Tibial nerve (tissue), 4 donors: ENCODE measurements at regions not wholly inside any gene's neighbourhood (a gene's known extent, or its start where the extent isn't known, plus 50 kb on each side); places are given as distances from the start of the nearest gene placed in this dataset.

Source experiments
- DNase-seq, 2 donors: peaks; one replicate each; pipeline ENCODE4 v3.0.0-alpha.2; 2019; ENCODE audit warnings: low spot score in 2 of 2
- H3K27ac ChIP-seq, 4 donors: fragments of 200-600 bp; sonication (generic) in 3 of 4; one replicate each; pipeline ENCODE4 v1.5.1; 2017 to 2019; ENCODE audit warnings: mild to moderate bottlenecking in 1 of 4
- H3K27me3 ChIP-seq, 2 donors: fragments of 200-600 bp; sonication (generic) in 1 of 2; one replicate each; pipeline versions ENCODE4 v1.5.1 to v1.6.0; 2017 to 2019
- H3K36me3 ChIP-seq, 3 donors: fragments of 200-600 bp; sonication (generic); one replicate each; pipeline ENCODE4 v1.5.1; 2018 to 2019
- H3K4me1 ChIP-seq, 4 donors: fragments of 200-600 bp; sonication (generic) in 3 of 4; one replicate each; pipeline ENCODE4 v1.5.1; 2017 to 2019
- H3K4me3 ChIP-seq, 4 donors: fragments of 200-600 bp; sonication (generic) in 3 of 4; one replicate each; pipeline ENCODE4 v1.5.1; 2017 to 2019; ENCODE audit warnings: mild to moderate bottlenecking in 1 of 4, moderate library complexity in 1 of 4
- H3K9me3 ChIP-seq, 4 donors: fragments of 200-600 bp; sonication (generic) in 3 of 4; one replicate each; pipeline ENCODE4 v1.5.1; 2017 to 2019
- EP300 ChIP-seq, 2 donors: sonication (generic); formaldehyde crosslinking; IDR thresholded peaks; one replicate each; pipeline ENCODE4 v1.6.1; 2017; ENCODE audit warnings: antibody characterized with exemption in 2 of 2, mild to moderate bottlenecking in 1 of 2
- POLR2A ChIP-seq, 2 donors: fragments of 450-650 bp; IDR thresholded peaks; one replicate each; pipeline ENCODE4 v1.6.1; 2017; ENCODE audit warnings: antibody characterized with exemption in 2 of 2, mild to moderate bottlenecking in 2 of 2, moderate library complexity in 2 of 2
- WGBS, 2 donors: methylation state at CpG; one replicate each; pipeline ENCODE4 v1.1.5; 2018; 5-methylcytosine and 5-hydroxymethylcytosine counted together
- TF ChIP-seq, protein P1 (sequence below), 5 experiments: fragments of 200-600 bp in 3 of 5; fragments of 450-650 bp in 2 of 5; sonication (generic) in 3 of 5; IDR thresholded peaks; one replicate each; pipeline ENCODE4 v1.5.1; 2016 to 2019; ENCODE audit warnings: antibody characterized with exemption in 5 of 5, mild to moderate bottlenecking in 3 of 5, moderate library complexity in 2 of 5

DNA sequence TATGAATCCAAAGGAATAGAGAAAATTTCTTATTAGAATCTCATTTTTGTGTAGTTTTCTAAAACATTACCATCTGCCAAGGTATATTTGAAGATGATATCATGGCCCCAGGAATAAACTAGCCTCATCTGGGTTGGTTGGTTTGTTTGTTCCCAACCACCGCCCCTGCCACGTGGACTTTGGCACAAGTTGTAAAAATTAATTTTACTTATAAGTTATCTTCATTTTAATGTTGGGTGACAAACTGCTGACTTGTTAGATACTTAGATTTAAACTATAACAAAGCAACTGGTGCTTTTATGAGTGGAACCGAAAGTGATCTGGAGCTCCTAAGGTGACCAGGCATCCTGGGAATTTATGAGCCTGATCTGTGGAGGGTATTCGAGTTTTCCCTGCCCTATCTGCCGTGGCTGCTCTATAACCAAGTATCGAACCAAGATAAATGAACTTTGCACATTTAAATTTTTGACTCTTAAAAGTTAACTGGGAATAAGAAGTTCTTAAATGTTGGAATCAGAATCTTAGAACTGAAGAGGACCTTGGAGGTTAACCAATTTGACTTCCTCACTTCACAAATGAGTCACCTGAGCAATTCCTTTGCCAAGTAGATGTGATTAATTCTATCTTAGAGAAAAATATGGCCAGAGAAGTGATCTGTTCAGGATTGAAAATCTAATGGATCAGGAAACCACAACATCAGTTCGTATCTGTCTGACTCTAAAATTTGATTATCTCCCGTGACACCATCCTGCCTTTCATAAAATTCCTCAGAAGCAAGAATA is 129.1 kb upstream of the ARHGAP42 start:
- WGBS, 2 donors: 79 to 82% methylated on average over 8 of the region's 8 CpGs
- Histone ChIP-seq H3K4me3 (no peak overlapping the region), H3K36me3 (no peaks in the 10 kb centered on the region), H3K4me1 (peaks cover 0 to 38% (median 7%) of the 10 kb centered on the region in 4 donors), H3K27ac (no peak overlapping the region), H3K27me3 (no peaks in the 10 kb centered on the region), H3K9me3 (no peaks in the 10 kb centered on the region)
- TF ChIP-seq, protein P1, sequence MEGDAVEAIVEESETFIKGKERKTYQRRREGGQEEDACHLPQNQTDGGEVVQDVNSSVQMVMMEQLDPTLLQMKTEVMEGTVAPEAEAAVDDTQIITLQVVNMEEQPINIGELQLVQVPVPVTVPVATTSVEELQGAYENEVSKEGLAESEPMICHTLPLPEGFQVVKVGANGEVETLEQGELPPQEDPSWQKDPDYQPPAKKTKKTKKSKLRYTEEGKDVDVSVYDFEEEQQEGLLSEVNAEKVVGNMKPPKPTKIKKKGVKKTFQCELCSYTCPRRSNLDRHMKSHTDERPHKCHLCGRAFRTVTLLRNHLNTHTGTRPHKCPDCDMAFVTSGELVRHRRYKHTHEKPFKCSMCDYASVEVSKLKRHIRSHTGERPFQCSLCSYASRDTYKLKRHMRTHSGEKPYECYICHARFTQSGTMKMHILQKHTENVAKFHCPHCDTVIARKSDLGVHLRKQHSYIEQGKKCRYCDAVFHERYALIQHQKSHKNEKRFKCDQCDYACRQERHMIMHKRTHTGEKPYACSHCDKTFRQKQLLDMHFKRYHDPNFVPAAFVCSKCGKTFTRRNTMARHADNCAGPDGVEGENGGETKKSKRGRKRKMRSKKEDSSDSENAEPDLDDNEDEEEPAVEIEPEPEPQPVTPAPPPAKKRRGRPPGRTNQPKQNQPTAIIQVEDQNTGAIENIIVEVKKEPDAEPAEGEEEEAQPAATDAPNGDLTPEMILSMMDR (IDR thresholded peaks at IDR 0.05): no peak
- TF ChIP-seq EP300 (IDR thresholded peaks at IDR 0.05): no peak
- DNase-seq: no peak

DNA sequence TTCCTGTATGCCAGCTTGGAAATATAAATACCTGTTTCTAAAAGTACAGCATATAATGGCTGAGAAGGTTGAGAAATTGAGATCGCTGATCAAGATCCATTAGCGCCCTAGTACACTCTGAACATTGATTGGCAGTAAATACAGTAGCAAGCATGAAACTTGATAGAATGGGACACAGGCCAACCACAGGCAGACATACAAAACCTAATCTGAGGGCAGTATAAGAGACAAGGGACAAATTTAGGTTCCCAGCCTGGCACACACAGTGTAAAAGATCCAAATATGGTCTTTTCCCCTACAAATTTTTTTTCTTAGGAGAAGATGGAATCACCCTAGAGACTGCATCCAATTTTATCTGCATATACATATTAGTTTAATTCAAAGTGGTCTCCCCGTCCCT is 126.5 kb upstream of the ARHGAP42 start:
- DNase-seq: no peak
- H3K9me3 ChIP-seq: no peaks in the 10 kb centered on the region
- H3K4me3 ChIP-seq: no peak overlapping the region
- H3K4me1 ChIP-seq: peaks cover 0 to 39% (median 8%) of the 10 kb centered on the region in 4 donors
- no peaks in the 10 kb centered on the region for H3K36me3 ChIP-seq
- WGBS, 2 donors: 93 to 95% methylated on average over 3 of the region's 3 CpGs
- H3K27ac ChIP-seq: no peak overlapping the region
- no peaks in the 10 kb centered on the region for H3K27me3 ChIP-seq
- TF ChIP-seq POLR2A (IDR thresholded peaks at IDR 0.05): no peak

DNA sequence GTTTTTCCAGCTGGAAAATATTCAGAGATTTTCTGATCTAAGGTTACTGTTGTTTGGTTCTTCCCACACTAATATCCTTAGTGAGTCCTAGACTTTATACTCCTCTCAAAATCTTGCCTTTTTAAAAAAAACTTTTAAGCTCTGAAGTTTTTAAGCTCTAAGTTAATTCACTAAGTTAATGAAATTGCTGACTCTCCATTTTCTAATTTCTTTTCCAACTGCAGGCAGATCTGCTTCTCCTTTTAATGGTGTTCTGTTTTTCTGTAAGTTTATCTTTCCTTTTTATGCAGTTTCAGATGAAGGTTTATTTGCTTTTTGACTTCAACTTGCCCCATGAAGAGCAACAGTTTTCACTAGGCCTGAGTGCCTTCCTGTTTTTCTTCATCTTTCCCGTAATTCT is 125.8 kb upstream of the ARHGAP42 start:
- H3K9me3 ChIP-seq: no peaks in the 10 kb centered on the region
- H3K4me1 ChIP-seq: peaks cover 0 to 35% (median 8%) of the 10 kb centered on the region in 4 donors
- no peak for DNase-seq
- no peak overlapping the region for H3K4me3 ChIP-seq
- TF ChIP-seq, protein P1 (IDR thresholded peaks at IDR 0.05): no peak
- TF ChIP-seq POLR2A (IDR thresholded peaks at IDR 0.05) (no peak), EP300 (IDR thresholded peaks at IDR 0.05) (no peak)
- no peaks in the 10 kb centered on the region for H3K27me3 ChIP-seq
- no peaks in the 10 kb centered on the region for H3K36me3 ChIP-seq
- H3K27ac ChIP-seq: peak overlapping the region in 1 of 4 donors; percentile 37
- WGBS, 2 donors: 28 to 31% methylated on average over 1 of the region's 1 CpG

DNA sequence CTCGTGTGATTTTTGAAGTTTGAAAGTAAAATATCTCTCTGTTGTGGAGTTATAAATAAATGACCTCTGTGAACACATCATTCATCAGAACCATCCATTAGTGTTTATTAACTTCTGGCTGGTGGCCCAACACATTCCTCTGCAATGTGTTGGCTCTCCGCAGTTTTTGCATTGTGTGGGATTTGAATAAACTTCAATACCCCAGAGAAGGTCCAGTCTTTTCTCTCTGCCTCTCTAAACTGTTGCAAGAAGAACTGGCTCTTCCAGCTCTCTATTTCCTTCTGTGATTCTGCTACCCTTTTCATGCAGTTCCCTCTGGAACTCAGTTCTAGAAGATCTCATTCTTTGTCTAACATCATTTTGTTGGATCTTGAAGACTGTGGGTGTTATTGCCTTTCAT is 125.0 kb upstream of the ARHGAP42 start:
- Histone ChIP-seq H3K27me3 (no peaks in the 10 kb centered on the region), H3K9me3 (no peaks in the 10 kb centered on the region), H3K36me3 (no peaks in the 10 kb centered on the region), H3K4me1 (peaks cover 0 to 35% (median 8%) of the 10 kb centered on the region in 4 donors), H3K27ac (peak overlapping the region in 1 of 4 donors; percentile 37), H3K4me3 (no peak overlapping the region)
- TF ChIP-seq, protein P1 (IDR thresholded peaks at IDR 0.05): no peak
- TF ChIP-seq EP300 (IDR thresholded peaks at IDR 0.05): no peak
- TF ChIP-seq POLR2A (IDR thresholded peaks at IDR 0.05): no peak
- 6 to 17% methylated on average over 2 of the region's 2 CpGs for WGBS, 2 donors
- no peak for DNase-seq

DNA sequence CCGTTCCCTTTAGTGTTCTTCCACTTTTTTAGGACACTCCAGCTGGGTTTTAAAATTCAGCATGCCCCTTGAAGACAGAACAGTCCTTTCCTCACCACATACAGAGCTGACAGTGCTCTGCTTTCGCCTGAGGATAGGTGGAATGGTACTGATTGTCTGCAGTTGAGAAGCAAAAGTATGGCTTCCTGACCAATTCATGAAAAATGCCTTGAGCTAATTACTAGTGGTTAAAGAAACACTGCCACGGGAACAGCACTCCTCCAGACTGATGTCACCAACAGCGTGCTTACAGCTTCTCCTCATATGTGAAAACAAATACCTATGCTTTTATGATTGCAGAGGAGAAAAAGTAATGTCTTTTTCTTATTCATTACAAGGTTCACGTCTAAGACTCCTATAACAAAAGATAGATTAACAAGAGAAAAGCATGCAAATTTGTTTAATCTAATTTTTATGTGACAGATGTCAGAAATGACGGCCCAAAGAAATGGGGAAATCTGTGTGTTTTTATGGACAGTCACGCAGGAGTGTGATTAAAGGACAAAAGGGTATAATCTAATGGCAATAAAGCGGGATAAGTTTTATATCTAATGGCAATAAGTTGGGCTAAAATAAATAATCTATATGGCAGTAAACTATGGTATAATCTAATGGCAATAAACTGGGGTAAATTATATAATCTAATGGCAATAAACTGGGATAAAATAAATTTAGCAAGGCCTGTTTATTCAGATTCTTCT is 123.4 kb upstream of the ARHGAP42 start:
- H3K36me3 ChIP-seq: no peaks in the 10 kb centered on the region
- no peak for TF ChIP-seq POLR2A (IDR thresholded peaks at IDR 0.05)
- no peak for TF ChIP-seq EP300 (IDR thresholded peaks at IDR 0.05)
- TF ChIP-seq, protein P1 (IDR thresholded peaks at IDR 0.05): no peak
- DNase-seq: no peak
- no peaks in the 10 kb centered on the region for H3K9me3 ChIP-seq
- H3K27me3 ChIP-seq: no peaks in the 10 kb centered on the region
- no peak overlapping the region for H3K4me3 ChIP-seq
- H3K4me1 ChIP-seq: peaks cover 0 to 31% (median 8%) of the 10 kb centered on the region in 4 donors
- H3K27ac ChIP-seq: no peak overlapping the region
- 88 to 93% methylated on average over 8 of the region's 8 CpGs for WGBS, 2 donors
